ENCODE measurements at regions not wholly inside any gene's neighbourhood (a gene's known extent, or its start where the extent isn't known, plus 50 kb on each side); places are given as distances from the start of the nearest gene placed in this dataset.

- no peak overlapping the region for H3K27ac ChIP-seq (ENCODE audit: low read depth, low read length)
- ChIA-PET POLR2A (no interaction called here), RAD21 (ENCODE audit: low non-redundant PET in 1 of 2, low total read pairs in 2 of 2, uncharacterized antibody in 2 of 2, unreplicated experiment in 2 of 2) (no interaction called here), CTCF (no interaction called here)
- H3K79me2 ChIP-seq (ENCODE audit: insufficient read depth, low read length): no peaks in the 10 kb centered on the region
- H3K9me3 ChIP-seq (ENCODE audit: control insufficient read depth in 1 of 2, insufficient read depth in 1 of 2, low read depth in 1 of 2, low read length in 2 of 2): peaks cover 0 to 17% of the 10 kb centered on the region in 2 experiments; a peak in 3 of 4 replicates
- no TSS peak for BruUV-seq (replicated peaks)
- no peak for ATAC-seq
- no peak for TF ChIP-seq POLR2AphosphoS5 (IDR thresholded peaks at IDR 0.05; ENCODE audit: low read depth, low read length)
- H2AFZ ChIP-seq (ENCODE audit: low read depth, low read length, poor library complexity, severe bottlenecking): no peak overlapping the region
- H3K4me2 ChIP-seq (ENCODE audit: low read length): no peak overlapping the region
- H4K20me1 ChIP-seq (ENCODE audit: insufficient read depth): no peaks in the 10 kb centered on the region
- no peaks in the 10 kb centered on the region for H3K27me3 ChIP-seq (ENCODE audit: insufficient read depth, low read length)
- no peak overlapping the region for H3K4me3 ChIP-seq (replicated peaks in 1 of 2; ENCODE audit: low read depth in 1 of 2, low read length in 2 of 2)
- intact Hi-C loops (cut with micrococcal nuclease): no loop called here
- no peaks in the 10 kb centered on the region for H3K4me1 ChIP-seq (ENCODE audit: control insufficient read depth in 1 of 2, insufficient read depth in 2 of 2, low read length in 2 of 2)
- H3K9me2 ChIP-seq (ENCODE audit: insufficient read depth): no peaks in the 10 kb centered on the region
- no peaks in the 10 kb centered on the region for H3K36me3 ChIP-seq (ENCODE audit: control insufficient read depth in 1 of 2, insufficient read depth in 2 of 2, low read length in 2 of 2)
- H3K9ac ChIP-seq (ENCODE audit: low read length): no peak overlapping the region
- DNase-seq (ENCODE audit: low read depth, low spot score): no peak
Observed at GRCh38 chr2:4533806-4534205, 830.4 kb downstream of the DCDC2C start.

- RAD21 ChIA-PET (ENCODE audit: low non-redundant PET in 1 of 2, low total read pairs in 2 of 2, uncharacterized antibody in 2 of 2, unreplicated experiment in 2 of 2): no interaction called here
Observed at GRCh38 chr2:4539121-4539520, 835.7 kb downstream of the DCDC2C start.

More at GRCh38 chr2:4539121-4539520, 835.7 kb downstream of the DCDC2C start:
- no peak for TF ChIP-seq SIN3A (IDR thresholded peaks at IDR 0.05; ENCODE audit: low read depth)
- no peak for TF ChIP-seq RAD21 (IDR thresholded peaks at IDR 0.05; ENCODE audit: low read depth)
- TF ChIP-seq POLR2AphosphoS5 (IDR thresholded peaks at IDR 0.05; ENCODE audit: low read depth, low read length): no peak
- no peak for TF ChIP-seq CEBPB (IDR thresholded peaks at IDR 0.05; ENCODE audit: low read depth)
- no peak for TF ChIP-seq POLR2A (IDR thresholded peaks at IDR 0.05; ENCODE audit: borderline replicate concordance, extremely low read depth, insufficient read depth, insufficient read length)
- no peak for TF ChIP-seq SRF (IDR thresholded peaks at IDR 0.05; ENCODE audit: low read depth)
- TF ChIP-seq ATF3 (IDR thresholded peaks at IDR 0.05): no peak
- no peak for TF ChIP-seq JUND (IDR thresholded peaks at IDR 0.05)
- no peak for TF ChIP-seq SP1 (IDR thresholded peaks at IDR 0.05; ENCODE audit: low read depth)
- TF ChIP-seq YY1 (IDR thresholded peaks at IDR 0.05; ENCODE audit: extremely low read depth, insufficient replicate concordance, low read depth, low read length): no peak
- no peak for TF ChIP-seq EZH2phosphoT487 (IDR thresholded peaks at IDR 0.05; ENCODE audit: borderline replicate concordance)
- TF ChIP-seq EGR1 (IDR thresholded peaks at IDR 0.05; ENCODE audit: low read depth): no peak
- TF ChIP-seq CBX3 (IDR thresholded peaks at IDR 0.05; ENCODE audit: low read depth): no peak
- no peak for TF ChIP-seq CTCF (IDR thresholded peaks at IDR 0.05 in 2 of 3, conservative IDR thresholded peaks at IDR 0.05 in 1 of 3; ENCODE audit: borderline replicate concordance in 1 of 3, insufficient read depth in 1 of 3, low read depth in 2 of 3, low read length in 2 of 3)
- no peak for TF ChIP-seq MAX (IDR thresholded peaks at IDR 0.05)
- no peak for TF ChIP-seq ZBTB33 (IDR thresholded peaks at IDR 0.05; ENCODE audit: extremely low read depth, insufficient replicate concordance, low read length)
- no peak for TF ChIP-seq FOSL1 (IDR thresholded peaks at IDR 0.05; ENCODE audit: low read depth)
- H3K79me2 ChIP-seq (ENCODE audit: insufficient read depth, low read length): no peaks in the 10 kb centered on the region
- H3K9me2 ChIP-seq (ENCODE audit: insufficient read depth): no peaks in the 10 kb centered on the region
- no peak for DNase-seq (ENCODE audit: low read depth, low spot score)
- H3K9me3 ChIP-seq (ENCODE audit: control insufficient read depth in 1 of 2, insufficient read depth in 1 of 2, low read depth in 1 of 2, low read length in 2 of 2): peaks cover 0 to 39% of the 10 kb centered on the region in 2 experiments; a peak in 3 of 4 replicates
- ChIA-PET POLR2A (no interaction called here), CTCF (no interaction called here)
- intact Hi-C loops (cut with micrococcal nuclease): no loop called here
- H3K9ac ChIP-seq (ENCODE audit: low read length): no peak overlapping the region
- H3K27ac ChIP-seq (ENCODE audit: low read depth, low read length): no peak overlapping the region
- H3K4me1 ChIP-seq (ENCODE audit: control insufficient read depth in 1 of 2, insufficient read depth in 2 of 2, low read length in 2 of 2): no peaks in the 10 kb centered on the region
- no peaks in the 10 kb centered on the region for H4K20me1 ChIP-seq (ENCODE audit: insufficient read depth)
- no peaks in the 10 kb centered on the region for H3K27me3 ChIP-seq (ENCODE audit: insufficient read depth, low read length)
- no peaks in the 10 kb centered on the region for H3K36me3 ChIP-seq (ENCODE audit: control insufficient read depth in 1 of 2, insufficient read depth in 2 of 2, low read length in 2 of 2)
- no peak overlapping the region for H3K4me3 ChIP-seq (replicated peaks in 1 of 2; ENCODE audit: low read depth in 1 of 2, low read length in 2 of 2)
- no peak overlapping the region for H2AFZ ChIP-seq (ENCODE audit: low read depth, low read length, poor library complexity, severe bottlenecking)
- ATAC-seq: no peak
- no peak overlapping the region for H3K4me2 ChIP-seq (ENCODE audit: low read length)
- BruUV-seq (replicated peaks): no TSS peak
